Gastrocnemius medialis (tissue), 4 donors: ENCODE measurements at regions not wholly inside any gene's neighbourhood (a gene's known extent, or its start where the extent isn't known, plus 50 kb on each side); places are given as distances from the start of the nearest gene placed in this dataset.

Experiments
- ATAC-seq, 2 donors: fragments of 150-250 bp; one replicate each; pipeline ENCODE4 v1.9.1; 2016
- DNase-seq, 2 donors: peaks; one replicate each; pipeline ENCODE4 v3.0.0-alpha.2; 2019
- H3K27ac ChIP-seq, 4 donors: fragments of 200-600 bp; sonication (generic); 1 replicate in 1 of 4; 2 replicates in 3 of 4; pipeline ENCODE4 v1.5.1; 2016 to 2018; ENCODE audit warnings: mild to moderate bottlenecking in 2 of 4, moderate library complexity in 1 of 4
- H3K27me3 ChIP-seq, 3 donors: fragments of 200-600 bp; sonication (generic) in 2 of 3; 1 replicate in 1 of 3; 2 replicates in 2 of 3; pipeline versions ENCODE4 v1.5.1 to v1.6.0; 2016 to 2019; ENCODE audit warnings: mild to moderate bottlenecking in 1 of 3, moderate library complexity in 1 of 3
- H3K36me3 ChIP-seq, 2 donors: fragments of 200-600 bp; sonication (generic) in 1 of 2; one replicate each; pipeline ENCODE4 v1.5.1; 2017 to 2018
- H3K4me1 ChIP-seq, 2 donors: fragments of 200-600 bp; sonication (generic) in 1 of 2; one replicate each; pipeline ENCODE4 v1.5.1; 2016 to 2017; ENCODE audit warnings: mild to moderate bottlenecking in 2 of 2
- H3K4me3 ChIP-seq, 4 donors: fragments of 200-600 bp; sonication (generic) in 3 of 4; 1 replicate in 1 of 4; 2 replicates in 3 of 4; pipeline ENCODE4 v1.5.1; 2016 to 2019; ENCODE audit warnings: mild to moderate bottlenecking in 2 of 4
- H3K9me3 ChIP-seq, 3 donors: fragments of 200-600 bp; sonication (generic) in 2 of 3; 1 replicate in 1 of 3; 2 replicates in 2 of 3; pipeline ENCODE4 v1.5.1; 2016 to 2019
- POLR2A ChIP-seq, 2 donors: fragments of 450-650 bp; IDR thresholded peaks; one replicate each; pipeline ENCODE4 v1.6.1; 2017; ENCODE audit warnings: antibody characterized with exemption in 2 of 2, mild to moderate bottlenecking in 2 of 2, moderate library complexity in 2 of 2
- in situ Hi-C, 4 donors: fragments of 200-750 bp; cut with MboI; loops; one replicate each; pipeline versions ENCODE4 v1.15.0 to v1.8.0; 2017; ENCODE audit warnings: low sequenced_read_pairs in 4 of 4
- intact Hi-C: fragments of 100-400 bp; cut with DNase I; formaldehyde crosslinking; loops from one replicate; pipeline ENCODE4 v1.15.1; 2023; ENCODE audit warnings: low total_unique reads
- TF ChIP-seq, protein P1 (sequence below), 5 experiments: fragments of 450-650 bp in 3 of 5; fragments of 200-600 bp in 2 of 5; sonication (generic) in 2 of 5; IDR thresholded peaks in 4 of 5; conservative IDR thresholded peaks in 1 of 5; 1 replicate in 4 of 5; 2 replicates in 1 of 5; pipeline ENCODE4 v1.5.1; 2016 to 2019; ENCODE audit warnings: antibody characterized with exemption in 5 of 5, mild to moderate bottlenecking in 3 of 5, moderate library complexity in 3 of 5

DNA sequence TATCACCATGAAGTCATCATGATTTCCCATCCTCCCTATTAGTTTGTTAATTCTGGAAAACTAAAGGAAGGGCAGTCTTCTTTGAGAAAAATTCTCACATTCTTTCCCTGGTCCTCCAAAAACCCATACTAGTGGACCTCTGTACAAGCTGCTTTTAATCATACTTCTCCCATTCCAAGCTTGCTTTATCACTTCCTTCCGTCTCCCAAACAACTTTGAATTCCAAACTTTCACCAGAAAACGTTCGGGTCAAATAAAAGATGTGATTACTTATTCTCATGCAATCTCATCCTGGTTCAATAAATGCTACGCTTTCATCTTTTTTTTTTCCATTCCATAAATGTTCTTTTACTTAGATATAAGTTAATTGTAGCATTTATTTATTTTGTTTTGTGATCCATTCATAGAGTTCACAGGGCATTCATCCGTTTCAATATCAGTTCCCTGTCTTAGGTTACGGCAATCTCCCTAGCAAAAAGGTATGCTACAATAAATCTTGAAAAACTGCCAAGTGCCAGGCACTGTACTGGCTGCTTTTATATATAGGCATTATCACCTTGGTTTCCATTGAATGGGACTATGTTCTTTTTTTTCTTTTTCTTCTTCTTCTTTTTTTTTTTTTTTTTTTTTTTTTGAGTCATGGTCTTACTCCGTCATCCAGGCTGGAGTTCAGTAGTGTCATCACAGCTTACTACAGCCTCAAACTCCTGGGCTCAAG, 100.2 kb upstream of the GREM2 start:
- H3K36me3 ChIP-seq, result no peaks in the 10 kb centered on the region
- no peaks in the 10 kb centered on the region for H3K4me1 ChIP-seq
- ATAC-seq (no peak), DNase-seq (no peak)
- intact Hi-C loops, result no loop called here
- H3K4me3 ChIP-seq, result no peak overlapping the region
- TF ChIP-seq, protein P1, sequence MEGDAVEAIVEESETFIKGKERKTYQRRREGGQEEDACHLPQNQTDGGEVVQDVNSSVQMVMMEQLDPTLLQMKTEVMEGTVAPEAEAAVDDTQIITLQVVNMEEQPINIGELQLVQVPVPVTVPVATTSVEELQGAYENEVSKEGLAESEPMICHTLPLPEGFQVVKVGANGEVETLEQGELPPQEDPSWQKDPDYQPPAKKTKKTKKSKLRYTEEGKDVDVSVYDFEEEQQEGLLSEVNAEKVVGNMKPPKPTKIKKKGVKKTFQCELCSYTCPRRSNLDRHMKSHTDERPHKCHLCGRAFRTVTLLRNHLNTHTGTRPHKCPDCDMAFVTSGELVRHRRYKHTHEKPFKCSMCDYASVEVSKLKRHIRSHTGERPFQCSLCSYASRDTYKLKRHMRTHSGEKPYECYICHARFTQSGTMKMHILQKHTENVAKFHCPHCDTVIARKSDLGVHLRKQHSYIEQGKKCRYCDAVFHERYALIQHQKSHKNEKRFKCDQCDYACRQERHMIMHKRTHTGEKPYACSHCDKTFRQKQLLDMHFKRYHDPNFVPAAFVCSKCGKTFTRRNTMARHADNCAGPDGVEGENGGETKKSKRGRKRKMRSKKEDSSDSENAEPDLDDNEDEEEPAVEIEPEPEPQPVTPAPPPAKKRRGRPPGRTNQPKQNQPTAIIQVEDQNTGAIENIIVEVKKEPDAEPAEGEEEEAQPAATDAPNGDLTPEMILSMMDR (IDR thresholded peaks at IDR 0.05 in 4 of 5, conservative IDR thresholded peaks at IDR 0.05 in 1 of 5), result no peak
- no peak for TF ChIP-seq POLR2A (IDR thresholded peaks at IDR 0.05)
- H3K27ac ChIP-seq, result no peak overlapping the region
- in situ Hi-C loops, result no loop called here
- H3K27me3 ChIP-seq, result no peaks in the 10 kb centered on the region
- no peaks in the 10 kb centered on the region for H3K9me3 ChIP-seq

DNA sequence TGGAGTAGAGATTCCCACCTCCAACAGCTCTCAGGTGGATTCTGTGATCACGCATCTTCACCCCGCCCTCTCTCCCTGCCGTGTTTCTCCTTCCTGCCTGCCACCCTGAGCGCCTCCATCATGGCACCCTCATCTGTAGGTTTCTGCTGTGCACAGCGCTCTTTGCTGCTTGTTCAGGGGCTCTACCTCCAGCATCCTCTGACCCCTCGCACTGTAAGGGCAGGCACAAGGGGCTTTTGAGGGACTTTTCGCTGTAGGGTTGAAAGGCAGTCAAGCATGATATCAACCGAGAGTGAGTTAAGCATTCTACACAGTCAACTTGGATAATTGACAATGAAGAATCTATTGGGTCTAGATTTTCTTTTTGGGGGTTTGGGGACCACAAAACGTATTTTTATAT, 99.1 kb upstream of the GREM2 start:
- intact Hi-C loops, result no loop called here
- in situ Hi-C loops, result no loop called here
- no peak overlapping the region for H3K4me3 ChIP-seq

DNA sequence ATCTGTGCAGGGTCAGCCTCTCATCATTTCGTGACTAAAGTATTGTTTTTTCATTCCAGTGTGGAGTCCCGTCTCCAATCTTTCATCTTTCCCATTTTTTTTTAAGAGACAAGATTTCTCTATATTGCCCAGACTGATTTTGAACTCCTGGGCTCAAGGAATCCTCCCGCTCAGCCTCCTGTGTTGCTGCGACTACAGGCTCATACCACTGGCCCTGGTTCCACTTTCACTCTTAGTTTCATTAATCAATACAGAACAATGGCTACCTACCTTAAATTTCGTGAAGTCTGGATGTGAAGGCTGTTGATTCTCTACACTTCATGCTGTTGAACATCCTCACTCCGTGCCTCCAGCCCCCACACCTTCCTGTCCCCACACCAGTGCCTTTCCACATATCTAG, 97.7 kb upstream of the GREM2 start:
- H3K4me3 ChIP-seq, result no peak overlapping the region
- in situ Hi-C loops (no loop called here), intact Hi-C loops (no loop called here)
- DNase-seq, result no peak
- H3K27ac ChIP-seq, result no peak overlapping the region
- no peak for TF ChIP-seq POLR2A (IDR thresholded peaks at IDR 0.05)
- TF ChIP-seq, protein P1 (IDR thresholded peaks at IDR 0.05 in 4 of 5, conservative IDR thresholded peaks at IDR 0.05 in 1 of 5), result no peak
- H3K9me3 ChIP-seq, result no peaks in the 10 kb centered on the region
- H3K27me3 ChIP-seq, result no peaks in the 10 kb centered on the region
- H3K36me3 ChIP-seq, result no peaks in the 10 kb centered on the region
- ATAC-seq, result no peak
- no peaks in the 10 kb centered on the region for H3K4me1 ChIP-seq

More for the DNA sequence above, 99.1 kb upstream of the GREM2 start:
- H3K36me3 ChIP-seq, result no peaks in the 10 kb centered on the region
- H3K27ac ChIP-seq, result no peak overlapping the region
- no peaks in the 10 kb centered on the region for H3K9me3 ChIP-seq
- TF ChIP-seq, protein P1 (IDR thresholded peaks at IDR 0.05 in 4 of 5, conservative IDR thresholded peaks at IDR 0.05 in 1 of 5), result no peak
- TF ChIP-seq POLR2A (IDR thresholded peaks at IDR 0.05), result no peak
- no peaks in the 10 kb centered on the region for H3K27me3 ChIP-seq
- H3K4me1 ChIP-seq, result no peaks in the 10 kb centered on the region
- DNase-seq (no peak), ATAC-seq (no peak)

DNA sequence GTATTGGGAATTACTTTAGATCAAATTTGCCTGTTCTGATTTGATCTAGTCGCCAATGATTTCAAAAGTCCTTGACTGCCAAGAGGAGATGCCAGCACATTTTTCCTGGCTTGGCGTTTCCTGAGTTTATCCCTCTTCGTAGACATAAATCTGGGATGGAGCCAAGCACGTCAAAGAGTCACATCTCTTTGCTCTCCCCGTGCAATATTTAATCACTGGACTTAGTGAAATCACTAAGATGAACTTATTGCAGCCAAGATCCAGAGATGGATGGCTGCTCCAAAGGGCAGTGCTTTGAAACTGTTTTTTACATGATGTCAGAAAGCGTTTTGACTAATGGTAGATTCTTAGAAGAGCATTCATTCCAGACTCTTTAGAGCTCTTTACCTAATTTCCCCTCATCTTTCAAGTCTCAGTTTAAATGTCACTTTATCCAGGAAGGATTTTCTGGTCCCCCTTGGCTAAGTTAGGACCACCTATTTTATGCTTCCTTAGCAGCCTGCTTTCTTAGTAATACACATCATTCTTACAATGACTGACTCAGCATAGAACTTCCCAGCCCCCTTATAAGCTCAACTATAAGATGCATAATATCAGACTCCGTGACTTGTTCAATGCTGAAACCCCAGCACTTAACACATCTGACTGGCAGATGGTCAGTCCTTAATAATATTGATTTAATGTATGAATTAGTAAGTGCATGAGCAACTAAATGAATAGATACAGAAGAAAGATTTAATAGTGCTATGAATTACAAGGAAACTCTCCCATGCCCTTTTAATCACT, 94.4 kb upstream of the GREM2 start:
- H3K27ac ChIP-seq, result no peak overlapping the region
- no peak for TF ChIP-seq POLR2A (IDR thresholded peaks at IDR 0.05)
- TF ChIP-seq, protein P1 (IDR thresholded peaks at IDR 0.05 in 4 of 5, conservative IDR thresholded peaks at IDR 0.05 in 1 of 5), result no peak
- no peaks in the 10 kb centered on the region for H3K9me3 ChIP-seq
- H3K36me3 ChIP-seq, result no peaks in the 10 kb centered on the region
- H3K27me3 ChIP-seq, result no peaks in the 10 kb centered on the region
- no peaks in the 10 kb centered on the region for H3K4me1 ChIP-seq
- no peak overlapping the region for H3K4me3 ChIP-seq
- in situ Hi-C loops (no loop called here), intact Hi-C loops (no loop called here)
- ATAC-seq (no peak), DNase-seq (no peak)
